ENCODE measurements at regions not wholly inside any gene's neighbourhood (a gene's known extent, or its start where the extent isn't known, plus 50 kb on each side); places are given as distances from the start of the nearest gene placed in this dataset.
A peak's percentile ranks its signal among the peaks of the same experiment; 100 is the strongest.
"Not testable (repeated sequence)": the region's sequence is repeated elsewhere in the genome, so short reads cannot be mapped to it uniquely, and the experiment has no call there.

- no peak overlapping the region for H3K4me3 ChIP-seq (ENCODE audit: low read length)
- no peak for TF ChIP-seq CTCF (conservative IDR thresholded peaks at IDR 0.05; ENCODE audit: low read length)
- DNase-seq (ENCODE audit: low read depth): no peak
These were observed 56.5 kb downstream of the KCTD12 start for GRCh38 chr13:76829572-76830327.

- no peak for TF ChIP-seq CTCF (conservative IDR thresholded peaks at IDR 0.05; ENCODE audit: low read length)
- H3K4me3 ChIP-seq (ENCODE audit: low read length): no peak overlapping the region
- DNase-seq (ENCODE audit: low read depth): peak; percentile 23
These were observed 57.9 kb downstream of the KCTD12 start for GRCh38 chr13:76828316-76828741.

- DNase-seq (ENCODE audit: low read depth): no peak
- H3K4me3 ChIP-seq (ENCODE audit: low read length): no peak overlapping the region
- TF ChIP-seq CTCF (conservative IDR thresholded peaks at IDR 0.05; ENCODE audit: low read length): no peak
These were observed 59.7 kb downstream of the KCTD12 start for GRCh38 chr13:76826527-76826926.

- DNase-seq (ENCODE audit: low read depth): peak; percentile 69
- TF ChIP-seq CTCF (conservative IDR thresholded peaks at IDR 0.05; ENCODE audit: low read length): no peak
- no peak overlapping the region for H3K4me3 ChIP-seq (ENCODE audit: low read length)
These were observed 60.8 kb downstream of the KCTD12 start for GRCh38 chr13:76825430-76825829.

- DNase-seq (ENCODE audit: low read depth): peak; percentile 29
- no peak overlapping the region for H3K4me3 ChIP-seq (ENCODE audit: low read length)
- TF ChIP-seq CTCF (conservative IDR thresholded peaks at IDR 0.05; ENCODE audit: low read length): no peak
These were observed 62.2 kb downstream of the KCTD12 start for GRCh38 chr13:76823969-76824368.

GRCh38 chr13:76822698-76823267 lies 63.4 kb downstream of the KCTD12 start:
- no peak overlapping the region for H3K4me3 ChIP-seq (ENCODE audit: low read length)
- peak; percentile 71 for DNase-seq (ENCODE audit: low read depth)
- peak; percentile 60 for TF ChIP-seq CTCF (conservative IDR thresholded peaks at IDR 0.05; ENCODE audit: low read length)

- DNase-seq (ENCODE audit: low read depth); H3K4me3 ChIP-seq (ENCODE audit: low read length): not testable (repeated sequence)
These were observed 65.0 kb downstream of the KCTD12 start for GRCh38 chr13:76821222-76821621.

Data from AG10803 (cell line).